ENCODE measurements at regions not wholly inside any gene's neighbourhood (a gene's known extent, or its start where the extent isn't known, plus 50 kb on each side); places are given as distances from the start of the nearest gene placed in this dataset.
"Not testable (repeated sequence)": the region's sequence is repeated elsewhere in the genome, so short reads cannot be mapped to it uniquely, and the experiment has no call there.

GRCh38 chr17:31741371-31741770 is 117.7 kb downstream of the COPRS start:
- DNase-seq (no peak), ATAC-seq (replicated peaks) (no peak)
- H3K4me1 Mint-ChIP-seq (ENCODE audit: low read depth in 2 of 2), result no peaks in the 10 kb centered on the region
- no peaks in the 10 kb centered on the region for H3K9me3 Mint-ChIP-seq
- H3K27ac Mint-ChIP-seq, result no peak overlapping the region
- H3K4me3 Mint-ChIP-seq, result no peak overlapping the region
- H3K27me3 Mint-ChIP-seq, result peaks cover 46 to 92% of the 10 kb centered on the region in 2 donors
- no peaks in the 10 kb centered on the region for H3K36me3 Mint-ChIP-seq (ENCODE audit: insufficient read depth)

- Mint-ChIP-seq H3K4me1 (ENCODE audit: low read depth in 2 of 2) (no peaks in the 10 kb centered on the region), H3K36me3 (ENCODE audit: insufficient read depth) (no peaks in the 10 kb centered on the region), H3K4me3 (no peak overlapping the region), H3K27ac (no peak overlapping the region), H3K27me3 (peaks cover 53 to 92% of the 10 kb centered on the region in 2 donors), H3K9me3 (no peaks in the 10 kb centered on the region)
- DNase-seq, result no peak
- no peak for ATAC-seq (replicated peaks)
These were observed 118.4 kb downstream of the COPRS start for GRCh38 chr17:31740611-31741082.

GRCh38 chr17:31738996-31739699 is 119.9 kb downstream of the COPRS start:
- ATAC-seq (replicated peaks), result no peak
- Mint-ChIP-seq H3K4me3 (no peak overlapping the region), H3K4me1 (ENCODE audit: low read depth in 2 of 2) (no peaks in the 10 kb centered on the region), H3K27me3 (peaks cover 47 to 79% of the 10 kb centered on the region in 2 donors), H3K36me3 (ENCODE audit: insufficient read depth) (no peaks in the 10 kb centered on the region), H3K9me3 (no peaks in the 10 kb centered on the region), H3K27ac (no peak overlapping the region)
- DNase-seq, result no peak

GRCh38 chr17:31738488-31738887 is 120.6 kb downstream of the COPRS start:
- H3K9me3 Mint-ChIP-seq, result no peaks in the 10 kb centered on the region
- H3K27ac Mint-ChIP-seq, result no peak overlapping the region
- no peak overlapping the region for H3K4me3 Mint-ChIP-seq
- no peaks in the 10 kb centered on the region for H3K4me1 Mint-ChIP-seq (ENCODE audit: low read depth in 2 of 2)
- DNase-seq, result no peak
- peaks cover 40 to 79% of the 10 kb centered on the region in 2 donors for H3K27me3 Mint-ChIP-seq
- no peak for ATAC-seq (replicated peaks)
- no peaks in the 10 kb centered on the region for H3K36me3 Mint-ChIP-seq (ENCODE audit: insufficient read depth)

GRCh38 chr17:31738067-31738466 is 121.0 kb downstream of the COPRS start:
- no peaks in the 10 kb centered on the region for H3K4me1 Mint-ChIP-seq (ENCODE audit: low read depth in 2 of 2)
- DNase-seq, result no peak
- ATAC-seq (replicated peaks), result no peak
- no peak overlapping the region for H3K27ac Mint-ChIP-seq
- no peaks in the 10 kb centered on the region for H3K9me3 Mint-ChIP-seq
- no peaks in the 10 kb centered on the region for H3K36me3 Mint-ChIP-seq (ENCODE audit: insufficient read depth)
- peaks cover 36 to 79% of the 10 kb centered on the region in 2 donors for H3K27me3 Mint-ChIP-seq
- H3K4me3 Mint-ChIP-seq, result no peak overlapping the region

GRCh38 chr17:31736855-31737625 is 122.0 kb downstream of the COPRS start:
- no peak overlapping the region for H3K4me3 Mint-ChIP-seq
- ATAC-seq (replicated peaks) (no peak), DNase-seq (no peak)
- no peaks in the 10 kb centered on the region for H3K36me3 Mint-ChIP-seq (ENCODE audit: insufficient read depth)
- no peak overlapping the region for H3K27ac Mint-ChIP-seq
- H3K27me3 Mint-ChIP-seq, result peaks cover 32 to 71% of the 10 kb centered on the region in 2 donors
- no peaks in the 10 kb centered on the region for H3K9me3 Mint-ChIP-seq
- H3K4me1 Mint-ChIP-seq (ENCODE audit: low read depth in 2 of 2), result no peaks in the 10 kb centered on the region

- Mint-ChIP-seq H3K36me3 (ENCODE audit: insufficient read depth) (no peaks in the 10 kb centered on the region), H3K4me1 (ENCODE audit: low read depth in 2 of 2) (no peaks in the 10 kb centered on the region), H3K27me3 (peaks cover 18 to 48% of the 10 kb centered on the region in 2 donors), H3K27ac (no peak overlapping the region), H3K9me3 (no peaks in the 10 kb centered on the region), H3K4me3 (no peak overlapping the region)
- DNase-seq, result no peak
- no peak for ATAC-seq (replicated peaks)
These were observed 125.7 kb downstream of the COPRS start for GRCh38 chr17:31733326-31733725.

GRCh38 chr17:31731585-31732154 is 127.4 kb downstream of the COPRS start:
- not testable (repeated sequence) for H3K27ac Mint-ChIP-seq; DNase-seq; H3K4me1 Mint-ChIP-seq (ENCODE audit: low read depth in 2 of 2); H3K36me3 Mint-ChIP-seq (ENCODE audit: insufficient read depth); H3K9me3 Mint-ChIP-seq; ATAC-seq (replicated peaks); H3K4me3 Mint-ChIP-seq
- peaks cover 18 to 50% of the 10 kb centered on the region in 2 donors for H3K27me3 Mint-ChIP-seq

GRCh38 chr17:31731118-31731517 is 127.9 kb downstream of the COPRS start:
- Mint-ChIP-seq H3K36me3 (ENCODE audit: insufficient read depth) (no peaks in the 10 kb centered on the region), H3K4me3 (no peak overlapping the region), H3K4me1 (ENCODE audit: low read depth in 2 of 2) (no peaks in the 10 kb centered on the region), H3K27me3 (peaks cover 12 to 44% of the 10 kb centered on the region in 2 donors), H3K27ac (no peak overlapping the region), H3K9me3 (no peaks in the 10 kb centered on the region)
- ATAC-seq (replicated peaks), result no peak
- no peak for DNase-seq

GRCh38 chr17:31726980-31727427 is 132.0 kb downstream of the COPRS start:
- Mint-ChIP-seq H3K27ac (no peak overlapping the region), H3K36me3 (ENCODE audit: insufficient read depth) (no peaks in the 10 kb centered on the region), H3K4me1 (ENCODE audit: low read depth in 2 of 2) (no peaks in the 10 kb centered on the region), H3K27me3 (peaks cover 26 to 62% of the 10 kb centered on the region in 2 donors), H3K9me3 (no peaks in the 10 kb centered on the region), H3K4me3 (no peak overlapping the region)
- DNase-seq (no peak), ATAC-seq (replicated peaks) (no peak)

GRCh38 chr17:31724619-31725018 is 134.4 kb downstream of the COPRS start:
- no peak overlapping the region for H3K27ac Mint-ChIP-seq
- no peak for DNase-seq
- H3K27me3 Mint-ChIP-seq, result peaks cover 40 to 82% of the 10 kb centered on the region in 2 donors
- ATAC-seq (replicated peaks), result no peak
- no peaks in the 10 kb centered on the region for H3K9me3 Mint-ChIP-seq
- no peak overlapping the region for H3K4me3 Mint-ChIP-seq
- no peaks in the 10 kb centered on the region for H3K36me3 Mint-ChIP-seq (ENCODE audit: insufficient read depth)
- H3K4me1 Mint-ChIP-seq (ENCODE audit: low read depth in 2 of 2), result no peaks in the 10 kb centered on the region

- peaks cover 46 to 82% of the 10 kb centered on the region in 2 donors for H3K27me3 Mint-ChIP-seq
- no peak overlapping the region for H3K27ac Mint-ChIP-seq
- no peaks in the 10 kb centered on the region for H3K9me3 Mint-ChIP-seq
- no peak for DNase-seq
- H3K4me1 Mint-ChIP-seq (ENCODE audit: low read depth in 2 of 2), result no peaks in the 10 kb centered on the region
- no peak for ATAC-seq (replicated peaks)
- no peak overlapping the region for H3K4me3 Mint-ChIP-seq
- H3K36me3 Mint-ChIP-seq (ENCODE audit: insufficient read depth), result no peaks in the 10 kb centered on the region
These were observed 135.0 kb downstream of the COPRS start for GRCh38 chr17:31724026-31724425.

- Mint-ChIP-seq H3K9me3 (no peaks in the 10 kb centered on the region), H3K36me3 (ENCODE audit: insufficient read depth) (no peaks in the 10 kb centered on the region), H3K4me1 (ENCODE audit: low read depth in 2 of 2) (no peaks in the 10 kb centered on the region), H3K27me3 (peaks cover 40 to 70% of the 10 kb centered on the region in 2 donors), H3K27ac (no peak overlapping the region), H3K4me3 (no peak overlapping the region)
- ATAC-seq (replicated peaks), result no peak
- no peak for DNase-seq
These were observed 136.6 kb downstream of the COPRS start for GRCh38 chr17:31722251-31723056.
